B cell (primary cell): ENCODE measurements at regions not wholly inside any gene's neighbourhood (a gene's known extent, or its start where the extent isn't known, plus 50 kb on each side); places are given as distances from the start of the nearest gene placed in this dataset.

ENCODE experiments used
- CTCF ChIP-seq: fragments of 200-600 bp; IDR thresholded peaks from one replicate; pipeline ENCODE4 v1.8.0; 2022; ENCODE audit warnings: antibody characterized with exemption, mild to moderate bottlenecking
- EZH2 ChIP-seq: IDR thresholded peaks from 2 replicates; pipeline ENCODE4 v1.6.1; 2012; ENCODE audit warnings: borderline replicate concordance, low read depth, mild to moderate bottlenecking, moderate library complexity, low read length; ENCODE audit not compliant: insufficient read depth, poor library complexity, severe bottlenecking

GRCh38 chr5:54876976-54877375 is 108.4 kb downstream of the ESM1 start:
- TF ChIP-seq CTCF (no peak), EZH2 (no peak)
